ENCODE measurements at regions not wholly inside any gene's neighbourhood (a gene's known extent, or its start where the extent isn't known, plus 50 kb on each side); places are given as distances from the start of the nearest gene placed in this dataset.
"Not testable (repeated sequence)": the region's sequence is repeated elsewhere in the genome, so short reads cannot be mapped to it uniquely, and the experiment has no call there.

- no peak for DNase-seq
Observed at GRCh38 chrX:87110142-87110541, 407.5 kb upstream of the KLHL4 start.

GRCh38 chrX:87140800-87141483 lies 376.7 kb upstream of the KLHL4 start:
- no peak for DNase-seq

DNA sequence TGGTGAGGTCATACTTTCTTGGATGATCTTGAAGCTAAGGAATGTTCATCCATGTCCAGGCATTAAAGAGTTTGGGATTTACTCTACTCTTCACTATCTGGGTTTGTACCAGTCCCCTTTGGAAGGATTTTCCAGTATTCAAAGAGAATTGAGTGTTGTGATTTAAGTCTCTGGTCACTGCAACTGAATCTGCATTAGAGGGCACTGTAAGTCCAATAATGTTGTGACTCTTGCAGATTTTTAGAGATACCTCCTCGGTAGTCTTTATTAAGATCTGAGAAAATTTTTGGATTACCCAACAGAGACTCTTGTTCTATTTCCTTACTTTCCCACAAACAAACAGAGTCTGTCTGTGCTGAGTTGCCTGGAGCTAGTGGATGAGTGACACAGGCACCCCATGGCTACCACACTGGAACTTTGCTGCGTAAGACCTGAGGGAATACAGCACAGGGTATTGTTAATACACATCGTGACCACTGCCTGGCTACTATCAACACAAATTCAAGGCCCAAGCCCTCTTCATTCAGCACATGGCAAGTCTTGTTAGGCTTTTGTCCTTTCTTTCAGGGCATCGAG lies 357.1 kb upstream of the KLHL4 start:
- DNase-seq, result no peak

DNA sequence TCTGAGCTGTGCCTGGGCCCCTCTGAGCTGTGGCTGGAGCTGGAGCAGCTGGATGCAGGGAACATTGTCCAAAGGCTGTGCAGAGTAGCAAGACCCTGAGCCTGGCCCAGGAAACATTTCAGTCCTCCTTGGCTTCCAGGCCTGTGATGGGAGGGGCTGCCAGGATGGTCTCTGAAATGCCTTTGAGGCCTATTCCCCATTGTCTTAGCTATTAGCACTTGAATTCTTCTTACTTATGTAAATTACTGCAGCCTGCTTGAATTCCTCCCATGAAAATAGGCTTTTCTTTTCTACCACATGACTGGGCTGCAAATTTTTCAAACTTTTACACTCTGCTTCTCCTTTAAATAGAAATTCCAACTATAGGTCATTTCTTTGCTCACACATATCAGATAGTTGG lies 349.8 kb upstream of the KLHL4 start:
- DNase-seq, result no peak

- not testable (repeated sequence) for DNase-seq
Observed at GRCh38 chrX:87178009-87178408, 339.6 kb upstream of the KLHL4 start.
